ENCODE measurements at regions not wholly inside any gene's neighbourhood (a gene's known extent, or its start where the extent isn't known, plus 50 kb on each side); places are given as distances from the start of the nearest gene placed in this dataset.

DNA sequence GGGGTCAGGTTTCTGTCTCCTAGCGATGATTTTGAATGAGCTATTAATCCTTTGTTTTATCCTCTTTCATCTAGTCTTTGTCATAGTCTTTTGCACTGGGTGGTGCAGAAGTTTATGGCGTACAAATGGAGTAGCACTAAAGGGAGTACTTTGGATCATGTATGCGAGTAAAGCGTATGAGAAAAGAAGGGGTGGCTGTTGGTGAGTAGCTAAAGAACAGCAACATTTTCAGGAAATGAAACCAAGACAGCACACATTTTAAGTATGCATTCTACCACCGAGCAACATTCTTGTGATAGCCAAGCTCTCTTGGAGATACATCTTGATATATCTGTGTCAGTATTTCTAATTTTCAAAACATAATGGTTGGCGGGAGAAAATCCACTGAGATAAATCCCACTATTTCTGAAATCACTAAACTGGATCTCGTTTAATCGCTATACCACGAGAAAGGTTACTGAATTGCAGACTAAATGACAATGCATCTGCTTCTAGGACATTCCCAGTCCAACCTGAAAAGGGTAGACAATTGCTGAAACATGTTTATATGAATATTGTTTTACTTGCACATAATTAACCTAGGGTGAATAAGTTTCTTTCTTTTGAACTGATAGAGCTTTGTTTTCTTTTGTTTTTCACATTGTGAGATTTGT, 196.1 kb downstream of the TRIM27 start:
- Histone ChIP-seq H3K27ac (ENCODE audit: low read depth, low read length) (no peak overlapping the region), H3K9me3 (ENCODE audit: control insufficient read depth in 1 of 2, low read length in 2 of 2) (no peaks in the 10 kb centered on the region), H3K36me3 (ENCODE audit: insufficient read depth, low read length) (no peaks in the 10 kb centered on the region), H3K4me1 (ENCODE audit: insufficient read depth, low read length) (peaks cover 10% of the 10 kb centered on the region), H3K4me3 (ENCODE audit: low read length in 2 of 2) (no peak overlapping the region), H3K27me3 (ENCODE audit: insufficient read depth, low read length) (peaks cover 13% of the 10 kb centered on the region)
- H3K4me1 Mint-ChIP-seq: peaks cover 9 to 22% (median 15%) of the 10 kb centered on the region in 4 donors
- H3K4me3 Mint-ChIP-seq: peak overlapping the region in 6 of 8 donors; percentile 51 to 86 (median 68)
- intact Hi-C loops (cut with micrococcal nuclease): loop anchor here (10.0 kb wide), 1 partner anchor 47 kb away; no protein-coding TSS in a partner anchor
- peaks cover 55 to 72% of the 10 kb centered on the region in 2 donors for H3K27me3 Mint-ChIP-seq
- CTCF ChIA-PET (ENCODE audit: partially characterized antibody): interaction anchor here (1.3 kb wide), 1 partner anchor 9 kb away, joined by 3 read pairs; no protein-coding TSS in a partner anchor
- peak overlapping the region in 1 of 7 donors; percentile 82 for H3K27ac Mint-ChIP-seq
- H3K36me3 Mint-ChIP-seq: peaks cover 3 to 10% of the 10 kb centered on the region in 2 donors
- H3K9me3 Mint-ChIP-seq: peaks cover 0 to 50% (median 34%) of the 10 kb centered on the region in 8 donors
- POLR2A ChIA-PET (ENCODE audit: partially characterized antibody): no interaction called here
- DNase-seq: no peak

- no peak overlapping the region for H3K27ac ChIP-seq (ENCODE audit: low read depth, low read length)
- peaks cover 62 to 78% of the 10 kb centered on the region in 2 donors for H3K27me3 Mint-ChIP-seq
- no peak overlapping the region for H3K4me3 ChIP-seq (ENCODE audit: low read length in 2 of 2)
- intact Hi-C loops (cut with micrococcal nuclease): loop anchor here (10.0 kb wide), 2 partner anchors 45 to 85 kb away; no protein-coding TSS in a partner anchor
- H3K9me3 ChIP-seq (ENCODE audit: control insufficient read depth in 1 of 2, low read length in 2 of 2): no peaks in the 10 kb centered on the region
- H3K4me3 Mint-ChIP-seq: peak overlapping the region; percentile 71 to 86 (median 77)
- peaks cover 23% of the 10 kb centered on the region for H3K27me3 ChIP-seq (ENCODE audit: insufficient read depth, low read length)
- H3K27ac Mint-ChIP-seq: peak overlapping the region in 2 of 7 donors; percentile 46 to 82
- POLR2A ChIA-PET (ENCODE audit: partially characterized antibody): no interaction called here
- peaks cover 10% of the 10 kb centered on the region for H3K4me1 ChIP-seq (ENCODE audit: insufficient read depth, low read length)
- peaks cover 9 to 22% (median 15%) of the 10 kb centered on the region in 4 donors for H3K4me1 Mint-ChIP-seq
- peaks cover 3 to 63% (median 49%) of the 10 kb centered on the region in 8 donors for H3K9me3 Mint-ChIP-seq
- no peaks in the 10 kb centered on the region for H3K36me3 ChIP-seq (ENCODE audit: insufficient read depth, low read length)
- CTCF ChIA-PET (ENCODE audit: partially characterized antibody): no interaction called here
- peaks cover 7 to 18% of the 10 kb centered on the region in 2 donors for H3K36me3 Mint-ChIP-seq
- DNase-seq: no peak
Measured at GRCh38 chr6:28729501-28730402, 194.0 kb downstream of the TRIM27 start.

GRCh38 chr6:28732052-28732451, 191.7 kb downstream of the TRIM27 start:
- intact Hi-C loops (cut with micrococcal nuclease): loop anchor here (10.0 kb wide), 1 partner anchor 83 kb away; no protein-coding TSS in a partner anchor
- Mint-ChIP-seq H3K36me3 (peaks cover 15 to 18% of the 10 kb centered on the region in 2 donors), H3K27me3 (peaks cover 71 to 83% of the 10 kb centered on the region in 2 donors), H3K4me1 (peaks cover 9 to 22% (median 15%) of the 10 kb centered on the region in 4 donors), H3K4me3 (no peak overlapping the region), H3K27ac (peak overlapping the region in 1 of 7 donors; percentile 75), H3K9me3 (peaks cover 3 to 80% (median 66%) of the 10 kb centered on the region in 8 donors)
- Histone ChIP-seq H3K27ac (ENCODE audit: low read depth, low read length) (no peak overlapping the region), H3K4me1 (ENCODE audit: insufficient read depth, low read length) (peaks cover 10% of the 10 kb centered on the region), H3K27me3 (ENCODE audit: insufficient read depth, low read length) (peaks cover 44% of the 10 kb centered on the region), H3K36me3 (ENCODE audit: insufficient read depth, low read length) (no peaks in the 10 kb centered on the region), H3K9me3 (ENCODE audit: control insufficient read depth in 1 of 2, low read length in 2 of 2) (no peaks in the 10 kb centered on the region), H3K4me3 (ENCODE audit: low read length in 2 of 2) (no peak overlapping the region)
- DNase-seq: no peak
- ChIA-PET CTCF (ENCODE audit: partially characterized antibody) (no interaction called here), POLR2A (ENCODE audit: partially characterized antibody) (no interaction called here)

- Mint-ChIP-seq H3K4me1 (peaks cover 3 to 6% (median 4%) of the 10 kb centered on the region in 4 donors), H3K9me3 (peaks cover 6 to 81% (median 66%) of the 10 kb centered on the region in 8 donors), H3K27ac (peak overlapping the region in 3 of 7 donors; percentile 53 to 75 (median 62)), H3K4me3 (no peak overlapping the region), H3K36me3 (peaks cover 17 to 24% of the 10 kb centered on the region in 2 donors), H3K27me3 (peaks cover 77 to 78% of the 10 kb centered on the region in 2 donors)
- POLR2A ChIA-PET (ENCODE audit: partially characterized antibody): no interaction called here
- Histone ChIP-seq H3K27me3 (ENCODE audit: insufficient read depth, low read length) (peaks cover 59% of the 10 kb centered on the region), H3K9me3 (ENCODE audit: control insufficient read depth in 1 of 2, low read length in 2 of 2) (no peaks in the 10 kb centered on the region), H3K4me3 (ENCODE audit: low read length in 2 of 2) (no peak overlapping the region), H3K27ac (ENCODE audit: low read depth, low read length) (no peak overlapping the region), H3K36me3 (ENCODE audit: insufficient read depth, low read length) (no peaks in the 10 kb centered on the region), H3K4me1 (ENCODE audit: insufficient read depth, low read length) (no peaks in the 10 kb centered on the region)
- intact Hi-C loops (cut with micrococcal nuclease): loop anchor here (10.0 kb wide), 1 partner anchor 80 kb away; no protein-coding TSS in a partner anchor
- CTCF ChIA-PET (ENCODE audit: partially characterized antibody): no interaction called here
- DNase-seq: no peak
Measured at GRCh38 chr6:28734443-28734959, 189.3 kb downstream of the TRIM27 start.

DNA sequence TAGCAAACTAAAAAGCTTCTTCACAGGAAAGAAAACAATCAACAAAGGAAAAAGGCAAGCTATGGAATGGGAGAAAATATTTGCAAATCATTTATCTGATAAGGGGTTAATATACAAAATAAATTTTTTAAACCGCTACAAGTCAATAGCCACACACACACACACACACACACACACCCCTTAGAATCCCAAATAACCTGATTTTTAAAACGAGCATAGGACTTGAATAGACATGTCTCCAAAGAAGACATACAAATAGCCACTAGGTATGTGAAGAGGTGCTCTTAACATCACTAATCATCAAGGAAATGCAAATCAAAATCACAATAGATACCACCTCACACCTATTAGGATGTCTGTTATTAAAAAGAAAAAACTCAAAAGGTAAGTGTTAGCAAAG, 187.7 kb downstream of the TRIM27 start:
- peak overlapping the region in 1 of 8 donors; percentile 32 for H3K4me3 Mint-ChIP-seq
- H3K4me3 ChIP-seq (ENCODE audit: low read length in 2 of 2): no peak overlapping the region
- CTCF ChIA-PET (ENCODE audit: partially characterized antibody): no interaction called here
- peaks cover 68 to 73% of the 10 kb centered on the region in 2 donors for H3K27me3 Mint-ChIP-seq
- peaks cover 0 to 2% (median under 1%) of the 10 kb centered on the region in 4 donors for H3K4me1 Mint-ChIP-seq
- H3K36me3 Mint-ChIP-seq: peaks cover 15 to 24% of the 10 kb centered on the region in 2 donors
- POLR2A ChIA-PET (ENCODE audit: partially characterized antibody): no interaction called here
- H3K9me3 Mint-ChIP-seq: peaks cover 6 to 67% (median 55%) of the 10 kb centered on the region in 8 donors
- intact Hi-C loops (cut with micrococcal nuclease): loop anchor here (10.0 kb wide), 1 partner anchor 79 kb away; no protein-coding TSS in a partner anchor
- H3K4me1 ChIP-seq (ENCODE audit: insufficient read depth, low read length): no peaks in the 10 kb centered on the region
- no peak for DNase-seq
- H3K27me3 ChIP-seq (ENCODE audit: insufficient read depth, low read length): peaks cover 60% of the 10 kb centered on the region
- H3K27ac Mint-ChIP-seq: peak overlapping the region in 1 of 7 donors; percentile 25
- no peaks in the 10 kb centered on the region for H3K36me3 ChIP-seq (ENCODE audit: insufficient read depth, low read length)
- no peak overlapping the region for H3K27ac ChIP-seq (ENCODE audit: low read depth, low read length)
- no peaks in the 10 kb centered on the region for H3K9me3 ChIP-seq (ENCODE audit: control insufficient read depth in 1 of 2, low read length in 2 of 2)

DNA sequence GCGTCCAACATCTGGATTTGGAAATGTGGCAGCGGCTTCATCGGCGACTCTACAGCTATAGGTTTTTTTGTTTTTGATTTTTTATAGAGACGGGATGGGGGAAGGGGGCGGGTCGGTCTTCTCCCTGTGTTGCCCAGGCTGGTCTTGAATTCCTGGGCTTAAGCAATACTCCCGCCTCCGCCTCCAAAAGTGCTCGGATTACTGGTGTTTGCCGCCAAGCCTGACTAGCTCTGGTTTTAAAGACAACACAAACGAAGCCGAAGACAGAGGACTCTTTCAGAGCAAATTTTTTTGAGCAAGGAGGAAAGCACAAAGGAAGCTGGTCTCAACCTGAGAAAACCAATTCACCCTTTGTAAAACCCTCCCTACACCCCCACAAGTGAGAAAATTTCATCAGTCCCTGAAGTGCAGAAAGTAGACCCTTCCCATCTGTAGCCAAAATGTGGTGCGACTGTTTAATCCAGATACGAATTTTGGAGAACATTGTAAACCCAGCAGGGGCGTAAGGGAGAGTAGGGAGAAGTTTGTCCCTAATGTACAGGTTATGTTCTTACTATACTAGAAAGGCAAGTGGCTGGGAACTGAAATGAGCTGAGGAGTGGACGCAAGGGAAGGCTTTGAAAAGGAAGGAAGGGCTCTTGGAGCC, 185.9 kb downstream of the TRIM27 start:
- peaks cover 0 to 2% (median under 1%) of the 10 kb centered on the region in 4 donors for H3K4me1 Mint-ChIP-seq
- no peaks in the 10 kb centered on the region for H3K36me3 ChIP-seq (ENCODE audit: insufficient read depth, low read length)
- no peaks in the 10 kb centered on the region for H3K4me1 ChIP-seq (ENCODE audit: insufficient read depth, low read length)
- no peaks in the 10 kb centered on the region for H3K9me3 ChIP-seq (ENCODE audit: control insufficient read depth in 1 of 2, low read length in 2 of 2)
- no peak overlapping the region for H3K27ac ChIP-seq (ENCODE audit: low read depth, low read length)
- peaks cover 16 to 21% of the 10 kb centered on the region in 2 donors for H3K36me3 Mint-ChIP-seq
- no peak overlapping the region for H3K4me3 ChIP-seq (ENCODE audit: low read length in 2 of 2)
- intact Hi-C loops (cut with micrococcal nuclease): loop anchor here (10.0 kb wide), 1 partner anchor 77 kb away; no protein-coding TSS in a partner anchor
- peak overlapping the region in 1 of 8 donors; percentile 22 for H3K4me3 Mint-ChIP-seq
- H3K27ac Mint-ChIP-seq: peak overlapping the region in 4 of 7 donors; percentile 59 to 94 (median 70)
- ChIA-PET POLR2A (ENCODE audit: partially characterized antibody) (no interaction called here), CTCF (ENCODE audit: partially characterized antibody) (interaction anchor here (0.6 kb wide), 1 partner anchor 199 kb away, joined by 3 read pairs; no protein-coding TSS in a partner anchor)
- DNase-seq: no peak
- peaks cover 57 to 67% of the 10 kb centered on the region in 2 donors for H3K27me3 Mint-ChIP-seq
- H3K9me3 Mint-ChIP-seq: peaks cover 8 to 61% (median 50%) of the 10 kb centered on the region in 8 donors
- peaks cover 61% of the 10 kb centered on the region for H3K27me3 ChIP-seq (ENCODE audit: insufficient read depth, low read length)

All from CD4-positive, alpha-beta memory T cell (primary cell).